Right renal cortex interstitium (tissue), 3 donors: ENCODE measurements at regions not wholly inside any gene's neighbourhood (a gene's known extent, or its start where the extent isn't known, plus 50 kb on each side); places are given as distances from the start of the nearest gene placed in this dataset.
"Not testable (repeated sequence)": the region's sequence is repeated elsewhere in the genome, so short reads cannot be mapped to it uniquely, and the experiment has no call there.

Experiments
- DNase-seq, 3 donors: peaks; one replicate each; pipeline ENCODE4 v3.0.0-alpha.2; 2013; ENCODE audit warnings: low read depth in 3 of 3, low spot score in 2 of 3

DNA sequence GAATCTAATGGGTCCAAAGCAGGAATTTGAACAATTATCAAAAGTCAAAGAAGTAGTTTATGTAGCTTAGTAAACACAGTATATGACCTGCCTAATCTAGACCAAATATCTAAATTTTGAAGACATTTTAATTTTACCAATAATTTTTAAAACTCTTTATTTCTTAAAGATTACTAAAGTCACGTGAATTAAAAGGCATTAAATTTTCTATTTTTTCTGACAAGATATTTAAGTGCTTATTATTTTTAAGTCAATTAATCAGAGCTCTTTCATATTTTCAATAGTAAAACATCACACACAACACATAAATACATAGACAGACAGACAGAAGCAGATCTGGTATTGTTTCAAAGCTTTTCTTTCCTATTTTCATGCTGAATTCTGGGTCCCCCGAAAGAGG is 89.5 kb downstream of the ZNF467 start:
- no peak for DNase-seq

GRCh38 chr7:149683181-149683580 is 90.2 kb downstream of the ZNF467 start:
- no peak for DNase-seq

DNA sequence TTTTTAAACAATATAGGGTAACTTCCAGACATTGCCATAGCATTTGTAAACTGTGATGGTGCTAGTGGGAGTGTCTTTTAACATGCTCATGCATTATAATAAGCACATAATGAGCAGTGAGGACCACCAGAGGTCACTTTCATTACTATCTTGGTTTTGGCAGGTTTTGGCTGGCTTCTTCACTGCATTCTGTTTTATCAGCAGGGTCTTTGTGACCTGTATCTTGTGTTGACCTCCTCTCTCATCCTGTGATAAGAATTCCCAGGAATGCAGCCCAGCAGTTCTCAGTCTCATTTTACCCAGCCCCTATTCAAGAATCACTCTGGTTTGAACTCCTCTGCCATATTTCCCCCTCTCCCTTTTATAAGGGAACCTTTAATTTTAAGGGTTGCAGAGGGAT is 91.3 kb downstream of the ZNF467 start:
- no peak for DNase-seq

GRCh38 chr7:149681274-149681673 is 92.1 kb downstream of the ZNF467 start:
- DNase-seq, result no peak

DNA sequence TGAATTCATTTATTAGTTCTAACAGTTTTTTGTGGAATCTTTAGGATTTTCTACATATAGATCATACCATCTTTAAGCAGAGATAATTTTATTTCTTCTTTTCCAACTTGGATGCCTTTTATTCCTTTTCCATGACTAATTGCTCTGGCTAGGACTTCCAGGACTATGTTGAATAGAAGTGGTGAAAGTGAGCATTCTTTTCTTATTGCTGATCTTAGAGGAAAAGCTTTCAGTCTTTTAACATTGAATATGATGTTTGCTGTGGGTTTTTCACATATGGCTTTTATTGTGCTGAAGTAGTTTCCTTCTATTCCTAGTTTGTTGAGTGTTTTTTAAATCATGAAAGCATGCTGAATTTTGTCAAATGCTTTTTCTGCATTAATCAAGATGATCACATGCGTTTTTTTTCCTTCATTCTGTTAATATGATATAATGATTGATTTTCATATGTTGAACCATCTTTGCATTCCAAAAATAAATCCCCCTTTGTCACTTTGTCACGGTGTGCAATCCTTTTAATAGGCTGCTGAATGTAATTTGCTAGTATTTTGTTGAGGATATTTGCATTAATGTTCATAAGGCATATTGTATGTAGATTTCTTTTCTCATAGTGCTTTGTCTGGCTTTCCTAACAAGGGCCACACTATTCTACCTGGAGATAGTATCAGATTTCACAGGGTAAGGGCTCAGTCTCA is 92.9 kb downstream of the ZNF467 start:
- DNase-seq, result no peak

DNA sequence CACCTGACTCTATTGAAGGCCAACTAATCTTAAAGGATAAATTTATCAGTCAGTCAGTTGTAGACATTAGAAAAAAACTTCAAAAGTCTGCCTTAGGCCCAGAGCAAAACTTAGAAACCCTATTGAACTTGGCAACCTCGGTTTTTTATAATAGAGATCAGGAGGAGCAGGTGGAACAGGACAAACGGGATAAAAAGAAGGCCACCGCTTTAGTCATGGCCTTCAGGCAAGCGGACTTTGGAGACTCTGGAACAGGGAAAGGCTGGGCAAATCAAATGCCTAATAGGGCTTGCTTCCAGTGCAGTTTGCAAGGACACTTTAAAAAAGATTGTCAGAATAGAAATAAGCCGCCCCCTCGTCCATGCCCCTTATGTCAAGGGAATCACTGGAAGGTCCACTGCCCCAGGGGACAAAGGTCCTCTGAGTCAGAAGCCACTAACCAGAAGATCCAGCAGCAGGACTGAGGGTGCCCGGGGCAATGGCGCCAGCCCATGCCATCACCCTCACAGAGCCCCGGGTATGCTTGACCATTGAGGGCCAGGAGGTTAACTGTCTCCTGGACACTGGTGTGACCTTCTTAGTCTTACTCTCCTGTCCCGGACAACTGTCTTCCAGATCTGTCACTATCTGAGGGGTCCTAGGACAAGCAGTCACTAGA is 98.5 kb downstream of the ZNF467 start:
- DNase-seq, result not testable (repeated sequence)

DNA sequence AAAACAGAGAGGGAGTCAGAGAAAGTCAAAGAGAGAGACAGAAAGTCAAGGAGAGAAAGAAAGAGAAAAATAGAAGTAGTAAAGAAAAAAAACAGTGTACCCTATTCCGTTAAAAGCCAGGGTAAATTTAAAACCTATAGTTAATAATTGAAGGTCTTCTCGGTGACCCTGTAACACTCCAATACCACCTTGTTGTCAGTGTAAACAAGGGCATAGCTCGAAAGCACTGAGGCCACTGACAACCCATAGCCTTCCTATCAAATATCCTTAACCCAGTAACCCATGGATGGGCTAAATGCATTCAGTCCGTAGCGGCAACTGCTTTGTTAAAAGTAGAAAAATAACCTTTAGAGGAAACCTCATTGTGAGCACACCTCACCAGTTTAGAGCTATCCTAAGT is 100.4 kb downstream of the ZNF467 start:
- DNase-seq, result no peak

GRCh38 chr7:149670288-149670687 is 103.1 kb downstream of the ZNF467 start:
- no peak for DNase-seq

DNA sequence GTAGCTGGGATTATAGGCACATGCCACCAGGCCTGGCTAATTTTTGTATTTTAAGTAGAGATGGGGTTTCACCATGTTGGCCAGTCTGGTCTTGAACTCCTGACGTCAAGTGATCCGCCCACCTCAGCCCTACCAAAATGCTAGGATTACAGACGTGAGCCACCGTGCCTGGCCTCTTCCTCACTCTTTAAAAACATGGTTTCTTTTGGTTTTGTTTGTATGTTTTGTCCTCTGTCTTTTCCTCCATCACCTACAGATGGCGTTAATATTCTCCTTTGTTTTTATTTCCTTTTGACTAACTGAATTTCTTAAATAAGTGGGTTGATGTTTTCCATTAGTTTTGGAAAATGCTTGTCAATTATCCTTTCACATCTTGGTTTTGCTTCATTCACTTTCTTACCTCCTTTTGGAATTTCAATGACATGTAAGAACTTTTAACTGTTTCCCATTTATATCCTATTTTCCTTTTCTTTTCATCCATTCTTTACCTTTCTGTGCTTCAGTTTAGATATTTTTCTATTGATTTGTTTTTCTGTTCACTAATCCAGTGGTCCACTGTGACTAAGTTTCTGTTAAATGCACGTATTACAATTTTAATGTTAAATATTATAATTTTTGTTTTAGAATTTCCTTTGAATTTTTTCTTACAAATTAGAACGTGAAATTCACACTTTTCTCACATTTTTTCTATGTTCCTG is 104.1 kb downstream of the ZNF467 start:
- no peak for DNase-seq

DNA sequence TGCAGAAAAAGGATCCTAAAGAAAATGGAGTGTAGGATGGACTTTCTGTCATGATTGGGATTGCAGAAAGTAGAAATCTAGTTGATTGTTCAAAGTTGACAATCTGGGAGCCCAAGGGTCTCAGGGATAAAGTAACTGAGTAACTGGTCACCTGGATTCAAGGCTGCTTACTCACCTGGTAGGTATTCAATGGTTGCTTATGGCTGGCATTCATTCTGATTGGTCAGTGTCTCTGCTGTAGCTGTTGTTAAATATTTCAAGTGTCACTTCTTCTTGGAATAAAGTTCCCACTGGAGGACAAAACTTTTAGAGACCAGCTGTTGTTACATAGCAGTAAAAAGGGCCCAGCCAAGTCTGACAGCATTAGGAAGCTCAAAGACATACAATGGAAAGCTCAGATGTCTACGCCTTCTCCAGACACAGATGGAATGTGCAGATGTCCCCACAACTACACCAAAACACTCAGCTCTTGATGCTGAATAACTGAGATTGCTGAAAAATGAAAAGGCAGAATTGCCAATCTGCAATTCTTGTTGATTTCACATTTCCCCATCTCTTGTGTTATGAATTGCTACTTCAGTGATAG is 106.9 kb downstream of the ZNF467 start:
- DNase-seq, result no peak

DNA sequence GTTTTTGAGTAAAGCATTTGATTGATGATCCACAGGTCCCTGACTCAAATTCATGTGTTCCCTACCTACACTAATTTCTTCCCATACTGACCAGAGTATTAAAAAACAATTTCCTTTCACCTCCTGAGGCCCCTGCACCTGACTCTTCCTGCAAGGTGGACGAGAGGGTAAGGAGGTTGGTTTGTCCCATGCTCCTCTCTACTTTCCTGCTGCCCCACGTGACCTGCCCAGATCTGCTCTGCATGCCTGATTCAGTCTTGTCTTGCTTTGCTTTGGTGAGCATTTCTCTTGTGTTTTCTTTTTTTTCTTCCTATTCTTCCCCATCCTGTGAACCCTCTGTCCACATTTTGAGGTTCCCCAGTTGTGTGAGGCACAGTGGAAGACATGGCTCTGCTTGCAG is 107.8 kb downstream of the ZNF467 start:
- not testable (repeated sequence) for DNase-seq

- no peak for DNase-seq
These were observed 108.7 kb downstream of the ZNF467 start for GRCh38 chr7:149664666-149665065.

GRCh38 chr7:149664176-149664575 is 109.2 kb downstream of the ZNF467 start:
- no peak for DNase-seq

DNA sequence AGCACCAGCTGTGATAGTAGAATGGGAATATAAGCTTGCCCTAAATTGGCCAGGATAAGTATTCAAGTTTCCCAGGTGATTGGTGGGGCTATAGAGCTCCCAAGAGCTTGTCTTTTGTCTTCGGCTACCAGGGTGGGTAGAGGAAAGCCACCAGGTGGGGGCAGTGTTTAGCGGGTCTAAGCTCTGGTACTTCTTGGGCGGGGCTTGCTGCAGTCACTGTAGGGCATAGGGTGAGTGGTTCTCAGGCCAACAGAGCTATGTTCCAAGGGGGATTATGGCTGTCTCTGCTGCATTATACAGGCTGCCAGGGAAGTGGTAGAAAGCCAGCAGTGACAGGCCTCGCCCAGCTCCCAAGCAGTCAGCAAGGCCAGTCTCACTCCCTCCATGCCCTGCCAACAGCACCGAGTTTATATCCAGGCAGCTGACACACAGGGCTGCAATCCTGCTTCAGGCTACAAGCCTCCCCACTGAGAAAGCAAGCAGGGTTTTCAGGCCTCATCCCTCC is 110.7 kb downstream of the ZNF467 start:
- no peak for DNase-seq

DNA sequence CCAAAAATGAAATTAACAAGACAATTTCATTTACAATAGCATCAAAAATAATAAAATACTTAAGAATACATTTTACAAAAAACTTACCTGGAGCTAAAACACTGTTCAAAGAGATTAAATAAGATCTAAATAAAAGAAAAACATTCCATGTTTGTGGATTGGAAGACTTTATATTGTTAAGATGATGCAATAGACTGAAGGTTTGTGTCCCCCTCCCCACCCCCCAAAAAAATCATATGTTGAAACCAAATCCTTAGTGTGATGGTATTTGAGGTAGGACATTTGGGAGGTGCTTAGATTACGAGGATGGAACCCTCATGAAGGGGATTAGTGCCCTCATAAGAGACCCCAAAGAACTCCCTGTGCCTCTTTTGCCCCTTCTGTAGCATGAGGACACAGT is 117.6 kb downstream of the ZNF467 start:
- DNase-seq, result no peak

- no peak for DNase-seq
These were observed 118.8 kb downstream of the ZNF467 start for GRCh38 chr7:149654588-149654987.

- DNase-seq, result not testable (repeated sequence)
These were observed 123.2 kb downstream of the ZNF467 start for GRCh38 chr7:149650190-149650589.

DNA sequence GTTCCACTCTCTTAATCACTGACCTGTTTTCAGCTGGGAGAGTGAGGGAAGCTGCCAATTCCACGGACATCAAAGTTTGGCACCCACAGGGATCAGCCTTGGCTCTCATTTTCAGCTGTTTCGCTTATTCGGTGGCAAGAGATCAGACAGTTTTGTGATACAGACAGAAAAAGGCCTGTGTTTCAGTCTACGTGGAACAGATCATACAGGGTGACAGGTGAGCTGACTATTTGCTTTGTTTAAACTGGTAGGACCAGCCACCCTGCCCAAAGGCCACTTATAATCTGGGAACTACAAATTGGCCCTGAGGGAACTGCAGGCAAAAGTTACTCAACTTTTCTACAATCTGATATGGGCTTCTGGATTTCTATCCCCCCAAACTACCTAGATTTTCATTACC is 128.6 kb downstream of the ZNF467 start:
- DNase-seq, result no peak

DNA sequence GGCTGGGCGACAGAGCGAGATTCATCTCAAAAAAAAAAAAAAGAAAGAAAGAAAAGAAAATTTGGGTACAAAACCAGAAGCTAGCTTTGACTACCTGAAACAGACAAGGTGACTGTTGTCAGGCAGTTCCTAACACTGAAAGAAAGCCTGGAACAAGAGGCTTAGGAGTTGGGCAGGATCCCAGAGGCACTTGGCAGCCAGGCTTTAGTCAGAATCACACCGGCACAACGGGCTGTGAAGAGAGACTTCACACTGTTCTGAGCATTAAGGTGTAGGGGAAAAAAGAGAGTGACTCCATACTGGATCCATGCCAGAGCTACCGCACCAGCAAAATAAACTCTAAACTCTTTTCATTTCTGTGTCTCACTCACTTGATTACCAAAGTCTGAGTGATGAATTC is 130.8 kb downstream of the ZNF467 start:
- DNase-seq, result no peak

- DNase-seq, result no peak
These were observed 134.6 kb downstream of the ZNF467 start for GRCh38 chr7:149638566-149639320.
